A549 (cell line): ENCODE measurements at regions not wholly inside any gene's neighbourhood (a gene's known extent, or its start where the extent isn't known, plus 50 kb on each side); places are given as distances from the start of the nearest gene placed in this dataset.

ENCODE experiments used
- CTCF ChIP-seq: fragments of >200 bp; sonication (Bioruptor Twin); formaldehyde crosslinking; IDR thresholded peaks from 3 replicates; pipeline ENCODE4 v1.5.1; 2016
- SREBF2 ChIP-seq: fragments of 450-650 bp; IDR thresholded peaks from 2 replicates; pipeline ENCODE4 v1.6.1; 2014; ENCODE audit warnings: mild to moderate bottlenecking, moderate library complexity

- TF ChIP-seq SREBF2 (no peak), CTCF (no peak; the same call in 2 of the 3 replicates)
These were observed 396.7 kb upstream of the PDE3A start for GRCh38 chr12:19971361-19972280.
